ENCODE measurements at regions not wholly inside any gene's neighbourhood (a gene's known extent, or its start where the extent isn't known, plus 50 kb on each side); places are given as distances from the start of the nearest gene placed in this dataset.
"Not testable (repeated sequence)": the region's sequence is repeated elsewhere in the genome, so short reads cannot be mapped to it uniquely, and the experiment has no call there.

- Histone ChIP-seq H3K27me3 (no peaks in the 10 kb centered on the region), H3K4me3 (no peak overlapping the region), H3K9me3 (no peaks in the 10 kb centered on the region), H3K36me3 (no peaks in the 10 kb centered on the region), H3K27ac (no peak overlapping the region), H3K4me1 (no peaks in the 10 kb centered on the region)
- DNase-seq (ENCODE audit: low spot score): no peak
- no peak for TF ChIP-seq CTCF (IDR thresholded peaks at IDR 0.05)
These were observed 70.2 kb upstream of the CREB3L1 start for GRCh38 chr11:46207270-46207669.

GRCh38 chr11:46204415-46204814 lies 73.0 kb upstream of the CREB3L1 start:
- not testable (repeated sequence) for H3K4me1 ChIP-seq; H3K4me3 ChIP-seq; H3K27ac ChIP-seq; DNase-seq (ENCODE audit: low spot score); H3K27me3 ChIP-seq; H3K36me3 ChIP-seq; H3K9me3 ChIP-seq

GRCh38 chr11:46203746-46204145 lies 73.7 kb upstream of the CREB3L1 start:
- no peaks in the 10 kb centered on the region for H3K27me3 ChIP-seq
- no peak for DNase-seq (ENCODE audit: low spot score)
- no peaks in the 10 kb centered on the region for H3K9me3 ChIP-seq
- no peak for TF ChIP-seq CTCF (IDR thresholded peaks at IDR 0.05)
- H3K4me1 ChIP-seq: no peaks in the 10 kb centered on the region
- H3K4me3 ChIP-seq: no peak overlapping the region
- no peak overlapping the region for H3K27ac ChIP-seq
- H3K36me3 ChIP-seq: no peaks in the 10 kb centered on the region

GRCh38 chr11:46202696-46203391 lies 74.6 kb upstream of the CREB3L1 start:
- H3K27me3 ChIP-seq: no peaks in the 10 kb centered on the region

GRCh38 chr11:46202149-46202548 lies 75.3 kb upstream of the CREB3L1 start:
- no peak overlapping the region for H3K4me3 ChIP-seq
- no peak overlapping the region for H3K27ac ChIP-seq
- H3K9me3 ChIP-seq: no peaks in the 10 kb centered on the region
- H3K27me3 ChIP-seq: no peaks in the 10 kb centered on the region
- no peak for DNase-seq (ENCODE audit: low spot score)
- H3K4me1 ChIP-seq: no peaks in the 10 kb centered on the region
- H3K36me3 ChIP-seq: no peaks in the 10 kb centered on the region
- TF ChIP-seq CTCF (IDR thresholded peaks at IDR 0.05): no peak

More at GRCh38 chr11:46202696-46203391, 74.6 kb upstream of the CREB3L1 start:
- Histone ChIP-seq H3K4me3 (no peak overlapping the region), H3K4me1 (no peaks in the 10 kb centered on the region), H3K36me3 (no peaks in the 10 kb centered on the region), H3K9me3 (no peaks in the 10 kb centered on the region), H3K27ac (no peak overlapping the region)
- DNase-seq (ENCODE audit: low spot score): no peak
- TF ChIP-seq CTCF (IDR thresholded peaks at IDR 0.05): no peak

- H3K9me3 ChIP-seq: no peaks in the 10 kb centered on the region
- H3K27ac ChIP-seq: no peak overlapping the region
- TF ChIP-seq CTCF (IDR thresholded peaks at IDR 0.05): no peak
- H3K27me3 ChIP-seq: no peaks in the 10 kb centered on the region
- DNase-seq (ENCODE audit: low spot score): no peak
- H3K4me1 ChIP-seq: no peaks in the 10 kb centered on the region
- no peak overlapping the region for H3K4me3 ChIP-seq
- H3K36me3 ChIP-seq: no peaks in the 10 kb centered on the region
These were observed 76.8 kb upstream of the CREB3L1 start for GRCh38 chr11:46200537-46201281.

All from right atrium auricular region (tissue), 2 donors.